H9 (cell line): ENCODE measurements at regions not wholly inside any gene's neighbourhood (a gene's known extent, or its start where the extent isn't known, plus 50 kb on each side); places are given as distances from the start of the nearest gene placed in this dataset.

Experiments
- DNase-seq: peaks from one replicate; pipeline ENCODE4 v3.0.0-alpha.2; 2017
- H2AFZ ChIP-seq: one replicate; pipeline ENCODE4 v1.6.1; 2013; ENCODE audit warnings: mild to moderate bottlenecking, low read length, control low read depth, moderate library complexity
- H2AK5ac ChIP-seq: 2 replicates; pipeline ENCODE4 v1.6.1; 2013; ENCODE audit warnings: low read length, control low read depth, mixed read lengths; ENCODE audit not compliant: insufficient read length
- H2BK120ac ChIP-seq: one replicate; pipeline ENCODE4 v1.6.1; 2013; ENCODE audit warnings: low read depth, mild to moderate bottlenecking, low read length, control low read depth, inconsistent platforms; ENCODE audit not compliant: poor library complexity, severe bottlenecking
- H2BK12ac ChIP-seq: 2 replicates; pipeline ENCODE4 v1.6.1; 2013; ENCODE audit warnings: low read length, control low read depth, mixed read lengths, low read depth; ENCODE audit not compliant: insufficient read length
- H2BK15ac ChIP-seq: 2 replicates; pipeline ENCODE4 v1.6.1; 2013; ENCODE audit warnings: low read depth, low read length, control low read depth
- H2BK20ac ChIP-seq: one replicate; pipeline ENCODE4 v1.6.1; 2013; ENCODE audit warnings: low read depth, mild to moderate bottlenecking, low read length, control low read depth, inconsistent platforms; ENCODE audit not compliant: poor library complexity, severe bottlenecking
- H2BK5ac ChIP-seq: 2 replicates; pipeline ENCODE4 v1.6.1; 2013; ENCODE audit warnings: low read length, control low read depth, mixed read lengths; ENCODE audit not compliant: insufficient read length
- H3K14ac ChIP-seq: 2 replicates; pipeline ENCODE4 v1.6.1; 2013; ENCODE audit warnings: low read length, control low read depth; ENCODE audit not compliant: insufficient read depth
- H3K18ac ChIP-seq: 2 replicates; pipeline ENCODE4 v1.6.1; 2013; ENCODE audit warnings: low read depth, mild to moderate bottlenecking, mixed read lengths, low read length, control low read depth; ENCODE audit not compliant: insufficient read length
- H3K23ac ChIP-seq: 2 replicates; pipeline ENCODE4 v1.6.1; 2013; ENCODE audit warnings: low read length, control low read depth, mixed read lengths, low read depth; ENCODE audit not compliant: insufficient read length
- H3K23me2 ChIP-seq: 2 replicates; pipeline ENCODE4 v1.6.1; 2013; ENCODE audit warnings: low read depth, mild to moderate bottlenecking, mixed read lengths, low read length, control low read depth; ENCODE audit not compliant: insufficient read length, poor library complexity, severe bottlenecking
- H3K27ac ChIP-seq: 2 replicates; pipeline ENCODE4 v1.5.1; 2013; ENCODE audit warnings: low read length, control low read depth, mixed read lengths, low read depth; ENCODE audit not compliant: insufficient read length
- H3K27me3 ChIP-seq: 2 replicates; pipeline ENCODE4 v1.6.1; 2013; ENCODE audit warnings: low read length, control low read depth, inconsistent platforms; ENCODE audit not compliant: insufficient read depth
- H3K4ac ChIP-seq: 2 replicates; pipeline ENCODE4 v1.6.1; 2013; ENCODE audit warnings: low read depth, mild to moderate bottlenecking, control low read depth, inconsistent platforms, low read length, moderate library complexity
- H3K4me1 ChIP-seq: 2 replicates; pipeline ENCODE4 v1.6.1; 2013; ENCODE audit warnings: low read length, control low read depth, inconsistent platforms; ENCODE audit not compliant: insufficient read depth
- H3K4me2 ChIP-seq: 2 replicates; pipeline ENCODE4 v1.6.1; 2013; ENCODE audit warnings: low read length, control low read depth, mixed read lengths; ENCODE audit not compliant: insufficient read length, insufficient read depth
- H3K56ac ChIP-seq: 2 replicates; pipeline ENCODE4 v1.6.1; 2013; ENCODE audit warnings: low read depth, mild to moderate bottlenecking, mixed read lengths, low read length, control low read depth; ENCODE audit not compliant: insufficient read length
- H3K79me1 ChIP-seq: 2 replicates; pipeline ENCODE4 v1.6.1; 2013; ENCODE audit warnings: low read depth, mild to moderate bottlenecking, moderate library complexity, low read length, control low read depth, inconsistent platforms; ENCODE audit not compliant: insufficient read depth, poor library complexity, severe bottlenecking
- H3K79me2 ChIP-seq: 2 replicates; pipeline ENCODE4 v1.6.1; 2013; ENCODE audit warnings: low read length, control low read depth, inconsistent platforms; ENCODE audit not compliant: insufficient read depth
- H3K9ac ChIP-seq: 2 replicates; pipeline ENCODE4 v1.6.1; 2013; ENCODE audit warnings: low read length, control low read depth, mixed read lengths; ENCODE audit not compliant: insufficient read length; ENCODE audit errors: extremely low read depth
- H3K9me3 ChIP-seq: one replicate; pipeline ENCODE4 v1.6.1; 2013; ENCODE audit warnings: low read depth, low read length, inconsistent platforms; ENCODE audit not compliant: control insufficient read depth
- H3T11ph ChIP-seq: one replicate; pipeline ENCODE4 v1.6.1; 2013; ENCODE audit warnings: mild to moderate bottlenecking, low read length, control low read depth, inconsistent platforms
- H4K20me1 ChIP-seq: one replicate; pipeline ENCODE4 v1.6.1; 2013; ENCODE audit not compliant: control insufficient read depth, insufficient read length, insufficient read depth
- H4K5ac ChIP-seq: 2 replicates; pipeline ENCODE4 v1.6.1; 2013; ENCODE audit warnings: low read depth, mild to moderate bottlenecking, mixed read lengths, low read length, control low read depth; ENCODE audit not compliant: insufficient read length
- H4K8ac ChIP-seq: replicated peaks from 2 replicates; pipeline ENCODE4 v1.6.1; 2013; ENCODE audit warnings: low read length, control low read depth, mixed read lengths, low read depth; ENCODE audit not compliant: insufficient read length
- H4K91ac ChIP-seq: 2 replicates; pipeline ENCODE4 v1.6.1; 2013; ENCODE audit warnings: low read depth, mild to moderate bottlenecking, moderate library complexity, mixed read lengths, low read length, control low read depth; ENCODE audit not compliant: insufficient read length
- H3K27ac Mint-ChIP-seq, 3 experiments: 2 replicates in 2 of 3; 3 replicates in 1 of 3; pipeline ENCODE4 v1.8.0; 2020 to 2021; ENCODE audit warnings: mixed read lengths in 3 of 3, mild to moderate bottlenecking in 1 of 3, moderate library complexity in 1 of 3
- H3K27me3 Mint-ChIP-seq: 2 replicates; pipeline ENCODE4 v1.8.0; 2021; ENCODE audit warnings: low read depth, mild to moderate bottlenecking, moderate library complexity, mixed read lengths
- H3K36me3 Mint-ChIP-seq, 3 experiments: 2 replicates in 2 of 3; 3 replicates in 1 of 3; pipeline ENCODE4 v1.8.0; 2020 to 2021; ENCODE audit warnings: low read depth in 3 of 3, mixed read lengths in 3 of 3; ENCODE audit not compliant: insufficient read depth in 1 of 3
- H3K4me1 Mint-ChIP-seq, 2 experiments: 2 replicates each; pipeline ENCODE4 v1.8.0; 2020; ENCODE audit warnings: mixed read lengths in 2 of 2
- H3K4me3 Mint-ChIP-seq, 2 experiments: 2 replicates in 1 of 2; 3 replicates in 1 of 2; pipeline ENCODE4 v1.8.0; 2020 to 2021; ENCODE audit warnings: mild to moderate bottlenecking in 2 of 2, mixed read lengths in 2 of 2, moderate library complexity in 1 of 2
- H3K9me3 Mint-ChIP-seq, 2 experiments: 2 replicates in 1 of 2; 3 replicates in 1 of 2; pipeline ENCODE4 v1.8.0; 2020; ENCODE audit warnings: mild to moderate bottlenecking in 2 of 2, mixed read lengths in 2 of 2, moderate library complexity in 1 of 2
- TF ChIP-seq, protein P1 (sequence below): fragments of 200-600 bp; sonication (generic); conservative IDR thresholded peaks from 3 replicates; pipeline ENCODE4 v1.8.0; 2021; ENCODE audit warnings: antibody characterized with exemption, mild to moderate bottlenecking

DNA sequence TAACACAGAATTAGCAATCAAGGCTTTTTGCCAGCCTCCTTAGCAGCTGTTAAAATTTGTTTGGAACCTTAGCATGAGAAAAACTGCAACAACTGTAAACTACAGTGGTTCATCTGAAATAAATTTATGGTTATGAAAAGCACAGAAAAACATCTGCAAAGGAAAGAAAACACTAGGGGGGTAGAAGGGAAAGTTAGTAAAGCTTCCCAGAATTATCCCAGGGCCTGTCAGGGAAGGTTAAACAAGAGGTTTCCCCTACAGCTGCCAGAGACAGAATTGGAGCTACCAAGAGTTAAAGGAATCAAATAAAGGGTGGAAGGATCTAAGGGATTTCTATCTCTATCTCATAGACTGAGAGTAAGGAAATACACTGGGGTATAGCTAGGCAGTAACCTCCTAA lies 234.7 kb upstream of the DIAPH2 start:
- Mint-ChIP-seq H3K36me3 (no peaks in the 10 kb centered on the region), H3K4me3 (no peak overlapping the region), H3K27ac (no peak overlapping the region; a peak in 1 of 7 replicates), H3K4me1 (no peaks in the 10 kb centered on the region), H3K27me3 (no peaks in the 10 kb centered on the region), H3K9me3 (no peaks in the 10 kb centered on the region)
- no peak overlapping the region for H3K18ac ChIP-seq
- no peak overlapping the region for H3K56ac ChIP-seq
- H2BK12ac ChIP-seq, result no peak overlapping the region
- no peak overlapping the region for H4K5ac ChIP-seq
- H3K4me2 ChIP-seq, result no peak overlapping the region
- no peak overlapping the region for H2BK15ac ChIP-seq
- no peaks in the 10 kb centered on the region for H3K79me2 ChIP-seq
- H2BK120ac ChIP-seq, result no peak overlapping the region
- no peaks in the 10 kb centered on the region for H3K9me3 ChIP-seq
- H3K4me1 ChIP-seq, result no peaks in the 10 kb centered on the region
- no peak for DNase-seq
- no peak overlapping the region for H2AK5ac ChIP-seq
- H2BK20ac ChIP-seq, result no peak overlapping the region
- no peak overlapping the region for H3K23ac ChIP-seq
- H4K8ac ChIP-seq, result no peak overlapping the region
- no peak overlapping the region for H4K91ac ChIP-seq
- no peak overlapping the region for H3K9ac ChIP-seq
- H3K14ac ChIP-seq, result no peak overlapping the region
- no peaks in the 10 kb centered on the region for H3K23me2 ChIP-seq
- no peaks in the 10 kb centered on the region for H3K27me3 ChIP-seq
- no peak overlapping the region for H3T11ph ChIP-seq
- H3K79me1 ChIP-seq, result no peaks in the 10 kb centered on the region
- H2AFZ ChIP-seq, result no peak overlapping the region
- TF ChIP-seq, protein P1, sequence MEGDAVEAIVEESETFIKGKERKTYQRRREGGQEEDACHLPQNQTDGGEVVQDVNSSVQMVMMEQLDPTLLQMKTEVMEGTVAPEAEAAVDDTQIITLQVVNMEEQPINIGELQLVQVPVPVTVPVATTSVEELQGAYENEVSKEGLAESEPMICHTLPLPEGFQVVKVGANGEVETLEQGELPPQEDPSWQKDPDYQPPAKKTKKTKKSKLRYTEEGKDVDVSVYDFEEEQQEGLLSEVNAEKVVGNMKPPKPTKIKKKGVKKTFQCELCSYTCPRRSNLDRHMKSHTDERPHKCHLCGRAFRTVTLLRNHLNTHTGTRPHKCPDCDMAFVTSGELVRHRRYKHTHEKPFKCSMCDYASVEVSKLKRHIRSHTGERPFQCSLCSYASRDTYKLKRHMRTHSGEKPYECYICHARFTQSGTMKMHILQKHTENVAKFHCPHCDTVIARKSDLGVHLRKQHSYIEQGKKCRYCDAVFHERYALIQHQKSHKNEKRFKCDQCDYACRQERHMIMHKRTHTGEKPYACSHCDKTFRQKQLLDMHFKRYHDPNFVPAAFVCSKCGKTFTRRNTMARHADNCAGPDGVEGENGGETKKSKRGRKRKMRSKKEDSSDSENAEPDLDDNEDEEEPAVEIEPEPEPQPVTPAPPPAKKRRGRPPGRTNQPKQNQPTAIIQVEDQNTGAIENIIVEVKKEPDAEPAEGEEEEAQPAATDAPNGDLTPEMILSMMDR, result no peak
- H2BK5ac ChIP-seq, result no peak overlapping the region
- H4K20me1 ChIP-seq, result no peaks in the 10 kb centered on the region
- no peak overlapping the region for H3K27ac ChIP-seq
- H3K4ac ChIP-seq, result no peak overlapping the region
